NT2/D1 (cell line): ENCODE measurements at regions not wholly inside any gene's neighbourhood (a gene's known extent, or its start where the extent isn't known, plus 50 kb on each side); places are given as distances from the start of the nearest gene placed in this dataset.
A peak's percentile ranks its signal among the peaks of the same experiment; 100 is the strongest.

Source experiments
- DNase-seq: peaks from one replicate; pipeline ENCODE4 v3.0.0-alpha.2; 2011; ENCODE audit warnings: low read depth, low spot score
- H3K27me3 ChIP-seq: 2 replicates; pipeline ENCODE4 v1.6.0; 2011; ENCODE audit warnings: mild to moderate bottlenecking; ENCODE audit not compliant: insufficient read length, insufficient read depth
- H3K36me3 ChIP-seq: 2 replicates; pipeline ENCODE4 v1.6.1; 2011; ENCODE audit warnings: mild to moderate bottlenecking, low read length, mixed read lengths; ENCODE audit not compliant: insufficient read depth, insufficient read length
- H3K4me1 ChIP-seq: 2 replicates; pipeline ENCODE4 v1.5.1; 2011; ENCODE audit not compliant: insufficient read depth, insufficient read length
- H3K4me3 ChIP-seq: 2 replicates; pipeline ENCODE4 v1.5.1; 2011; ENCODE audit warnings: low read depth; ENCODE audit not compliant: insufficient read length
- H3K9ac ChIP-seq: 2 replicates; pipeline ENCODE4 v1.6.0; 2011; ENCODE audit warnings: low read depth; ENCODE audit not compliant: insufficient read length
- H3K9me3 ChIP-seq: 2 replicates; pipeline ENCODE4 v1.5.1; 2011; ENCODE audit warnings: mild to moderate bottlenecking, low read length; ENCODE audit not compliant: insufficient read depth
- SUZ12 ChIP-seq: IDR thresholded peaks from 2 replicates; pipeline ENCODE4 v1.6.1; 2011; ENCODE audit not compliant: insufficient read length, insufficient read depth; ENCODE audit errors: extremely low read depth
- YY1 ChIP-seq: IDR thresholded peaks from 2 replicates; pipeline ENCODE4 v1.6.1; 2011; ENCODE audit not compliant: insufficient read length, insufficient read depth
- ZNF274 ChIP-seq: IDR thresholded peaks from 2 replicates; pipeline ENCODE4 v1.6.1; 2011; ENCODE audit warnings: mild to moderate bottlenecking, low read depth, low read length

DNA sequence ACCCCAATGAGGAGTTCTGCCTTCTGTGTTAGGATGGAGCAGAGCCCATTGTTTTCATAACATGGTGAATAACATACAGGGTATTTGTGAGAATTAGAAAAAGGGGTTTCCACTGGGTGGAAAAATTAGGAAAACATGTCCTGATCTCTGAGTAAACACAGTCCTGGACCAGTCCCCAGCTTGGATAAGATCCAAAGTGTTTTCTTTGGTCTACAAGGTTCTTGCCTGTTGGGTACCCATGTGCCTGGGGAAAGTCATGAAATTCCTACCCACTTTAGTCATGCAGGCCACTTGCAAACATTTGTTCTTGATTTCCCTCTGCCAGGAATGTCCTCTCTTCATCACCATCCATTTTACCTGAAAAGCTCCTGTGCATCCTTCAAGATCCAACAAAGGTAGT, 164.8 kb upstream of the DYNLRB2 start:
- Histone ChIP-seq H3K36me3 (no peaks in the 10 kb centered on the region), H3K27me3 (no peaks in the 10 kb centered on the region), H3K9me3 (peaks cover 16% of the 10 kb centered on the region), H3K9ac (no peak overlapping the region), H3K4me3 (no peak overlapping the region), H3K4me1 (no peaks in the 10 kb centered on the region)
- no peak for DNase-seq
- no peak for TF ChIP-seq YY1
- TF ChIP-seq ZNF274: no peak
- TF ChIP-seq SUZ12: no peak

DNA sequence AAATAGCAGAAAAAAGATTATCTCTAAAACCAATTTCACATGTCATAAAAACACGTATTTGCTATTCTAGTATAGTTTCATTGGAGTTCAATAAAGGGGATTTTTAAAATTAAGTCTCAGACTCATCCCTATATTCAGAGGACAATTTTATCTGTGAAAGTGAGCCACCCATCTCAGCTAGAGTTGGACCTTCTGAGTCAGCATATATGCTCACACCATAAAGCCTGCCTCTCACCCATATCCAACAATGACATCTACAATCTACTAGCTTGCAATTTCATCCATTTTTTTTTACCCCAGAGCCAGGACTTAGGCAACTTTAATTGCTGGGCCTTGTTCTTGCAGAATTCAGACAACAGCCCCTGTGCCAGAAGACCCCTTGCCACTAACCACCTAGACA, 165.3 kb upstream of the DYNLRB2 start:
- Histone ChIP-seq H3K36me3 (no peaks in the 10 kb centered on the region), H3K4me1 (no peaks in the 10 kb centered on the region)
- TF ChIP-seq SUZ12: no peak
- TF ChIP-seq ZNF274: no peak
- TF ChIP-seq YY1: no peak

DNA sequence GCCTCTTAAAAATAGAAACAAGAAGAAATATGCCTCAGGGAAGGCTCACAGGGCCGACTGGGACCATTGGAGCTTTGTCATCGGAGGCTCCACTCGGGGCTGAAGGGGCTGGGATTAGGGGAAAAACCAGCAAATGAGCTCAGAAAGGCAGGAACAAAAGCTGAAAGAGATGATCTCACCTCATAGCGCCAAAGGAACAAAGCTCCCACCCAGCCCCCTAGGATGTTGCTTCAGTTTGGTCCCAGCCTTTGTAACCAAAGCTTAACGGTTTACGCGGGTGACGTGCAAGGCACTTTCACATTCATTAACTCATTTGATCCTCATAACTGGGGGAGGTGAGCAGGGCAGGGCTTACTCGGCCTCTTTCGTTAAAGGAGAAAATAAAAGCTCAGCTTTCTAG, 168.5 kb upstream of the DYNLRB2 start:
- no peaks in the 10 kb centered on the region for H3K27me3 ChIP-seq
- TF ChIP-seq YY1 (no peak), ZNF274 (no peak), SUZ12 (no peak)
- no peak overlapping the region for H3K9ac ChIP-seq
- peak; percentile 44 for DNase-seq
- H3K9me3 ChIP-seq: peaks cover 16% of the 10 kb centered on the region
- no peaks in the 10 kb centered on the region for H3K4me1 ChIP-seq
- no peaks in the 10 kb centered on the region for H3K36me3 ChIP-seq
- no peak overlapping the region for H3K4me3 ChIP-seq

More for the DNA sequence above, 165.3 kb upstream of the DYNLRB2 start:
- Histone ChIP-seq H3K9me3 (peaks cover 16% of the 10 kb centered on the region), H3K27me3 (no peaks in the 10 kb centered on the region), H3K4me3 (no peak overlapping the region), H3K9ac (no peak overlapping the region)
- DNase-seq: no peak

DNA sequence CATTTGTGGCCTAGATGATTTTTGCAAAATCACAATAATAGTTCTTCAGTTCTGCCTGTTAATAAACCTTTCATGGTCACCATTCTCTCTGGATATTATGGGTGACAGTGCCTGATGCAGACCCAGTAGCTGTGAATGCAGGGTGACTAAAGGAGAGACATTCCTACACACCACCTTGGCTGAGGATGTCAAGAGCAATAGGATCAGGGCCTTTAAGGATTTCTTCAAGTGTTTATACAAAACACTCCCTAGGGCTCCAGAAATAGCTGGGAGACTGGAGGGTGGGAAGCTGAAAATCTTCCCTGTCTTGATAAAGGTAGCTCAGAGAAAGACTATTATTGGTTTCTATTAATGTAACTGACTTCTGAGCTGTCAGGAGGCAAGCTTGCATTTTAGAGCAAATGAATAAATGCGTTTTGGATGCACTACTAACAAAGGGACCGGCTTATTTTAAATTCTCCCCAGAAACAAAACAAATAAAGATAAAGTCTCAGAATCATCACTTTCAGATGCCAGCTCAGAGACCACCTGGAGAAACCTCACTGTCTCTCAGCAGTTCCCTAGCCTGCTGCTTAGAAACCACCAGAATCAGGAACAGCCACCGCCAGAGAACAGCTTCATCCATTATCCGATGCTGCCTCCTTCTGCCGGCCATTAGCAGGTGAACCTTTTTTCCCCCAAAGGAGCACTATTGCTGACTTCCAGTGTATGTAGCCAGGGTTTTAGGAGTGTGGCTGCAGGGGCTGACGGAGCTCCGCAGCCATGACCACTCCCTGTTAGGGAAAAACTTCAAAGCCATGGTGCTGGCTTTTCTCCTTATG, 171.4 kb upstream of the DYNLRB2 start:
- TF ChIP-seq YY1 (no peak), SUZ12 (no peak), ZNF274 (no peak)
- Histone ChIP-seq H3K9me3 (peaks cover 16% of the 10 kb centered on the region), H3K27me3 (no peaks in the 10 kb centered on the region), H3K4me3 (no peak overlapping the region), H3K4me1 (no peaks in the 10 kb centered on the region), H3K36me3 (no peaks in the 10 kb centered on the region), H3K9ac (no peak overlapping the region)
- DNase-seq: peak; percentile 50

DNA sequence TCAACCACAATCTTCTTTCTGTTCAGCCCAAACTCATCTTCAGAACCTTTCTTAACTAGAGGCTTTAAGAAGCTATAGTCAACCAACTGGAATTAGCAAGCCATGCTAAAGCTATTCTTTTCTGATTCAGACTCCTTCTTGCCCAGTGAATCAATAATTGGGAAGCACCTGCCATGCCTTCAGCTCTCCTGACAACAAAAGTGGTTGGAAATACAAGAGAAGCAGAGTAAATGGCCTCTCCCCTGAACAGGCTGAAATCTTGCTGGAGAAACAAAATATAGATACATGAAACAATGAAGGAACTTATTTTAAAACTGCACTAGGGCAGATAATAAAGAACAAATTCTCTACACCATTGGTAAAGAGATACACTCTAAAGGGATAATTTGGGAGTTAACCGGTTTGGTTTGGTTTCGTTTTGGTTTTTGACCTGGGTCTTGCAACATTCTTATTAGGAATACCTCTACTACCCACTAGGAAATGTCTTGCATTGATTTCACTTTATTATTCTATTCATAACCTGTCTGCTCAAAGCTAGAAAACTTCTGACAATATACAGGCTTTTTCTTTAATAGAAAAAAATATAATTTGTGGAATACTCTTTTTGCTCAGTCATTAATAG, 173.6 kb upstream of the DYNLRB2 start:
- no peak for DNase-seq
- no peaks in the 10 kb centered on the region for H3K36me3 ChIP-seq
- H3K27me3 ChIP-seq: peaks cover 11% of the 10 kb centered on the region
- no peak overlapping the region for H3K9ac ChIP-seq
- no peaks in the 10 kb centered on the region for H3K4me1 ChIP-seq
- no peaks in the 10 kb centered on the region; the same call in 1 of the 2 replicates for H3K9me3 ChIP-seq
- no peak for TF ChIP-seq SUZ12
- TF ChIP-seq ZNF274: no peak
- no peak for TF ChIP-seq YY1
- H3K4me3 ChIP-seq: no peak overlapping the region

DNA sequence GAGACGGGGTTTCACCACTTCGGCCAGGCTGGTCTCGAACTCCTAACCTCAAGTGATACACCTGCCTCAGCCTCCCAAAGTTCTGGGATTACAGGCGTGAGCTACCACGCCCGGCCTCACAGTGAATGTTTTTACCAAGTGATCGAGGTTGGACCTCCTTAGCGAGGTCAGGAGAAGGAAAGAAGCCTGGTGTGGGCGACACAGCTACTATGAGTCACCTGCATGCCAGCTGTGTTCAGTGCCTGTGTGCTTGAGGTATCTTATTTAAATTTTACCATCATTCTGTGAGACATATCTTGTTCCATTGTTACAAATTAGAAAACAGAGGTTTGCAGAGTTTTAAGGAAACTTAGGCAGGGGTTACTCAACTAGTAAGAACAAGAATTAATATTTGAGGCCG, 174.8 kb upstream of the DYNLRB2 start:
- Histone ChIP-seq H3K9me3 (no peaks in the 10 kb centered on the region; the same call in 1 of the 2 replicates), H3K4me3 (no peak overlapping the region), H3K27me3 (peaks cover 11% of the 10 kb centered on the region), H3K9ac (no peak overlapping the region), H3K4me1 (no peaks in the 10 kb centered on the region), H3K36me3 (no peaks in the 10 kb centered on the region)
- DNase-seq: no peak
- TF ChIP-seq YY1: no peak
- TF ChIP-seq SUZ12: no peak
- TF ChIP-seq ZNF274: no peak

DNA sequence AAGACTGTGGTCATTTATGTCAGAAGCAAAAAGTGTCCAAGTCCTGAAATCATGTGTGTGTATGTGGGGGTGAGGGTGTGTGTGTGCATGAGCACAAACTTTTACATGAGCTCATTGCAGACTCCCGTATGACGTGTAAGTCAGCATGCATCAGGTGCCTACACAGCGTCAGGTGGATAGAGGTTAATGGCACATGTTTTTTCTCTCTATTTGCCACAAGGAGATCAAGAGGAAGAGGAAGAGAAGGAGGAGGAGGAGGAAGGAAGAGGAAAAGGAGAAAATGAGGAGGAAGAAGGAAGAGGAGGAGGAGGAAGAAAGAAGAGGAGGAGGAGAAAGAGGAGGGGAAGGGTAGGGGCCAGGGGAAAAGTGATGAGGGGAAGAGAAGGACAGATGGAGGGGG, 178.0 kb upstream of the DYNLRB2 start:
- H3K36me3 ChIP-seq: no peaks in the 10 kb centered on the region
- no peak overlapping the region for H3K4me3 ChIP-seq
- no peak overlapping the region for H3K9ac ChIP-seq
- TF ChIP-seq YY1 (no peak), ZNF274 (no peak), SUZ12 (no peak)
- H3K9me3 ChIP-seq: no peaks in the 10 kb centered on the region
- no peak for DNase-seq
- H3K27me3 ChIP-seq: peaks cover 11% of the 10 kb centered on the region
- H3K4me1 ChIP-seq: no peaks in the 10 kb centered on the region
